Upper lobe of left lung (tissue), 6 donors: ENCODE measurements at regions not wholly inside any gene's neighbourhood (a gene's known extent, or its start where the extent isn't known, plus 50 kb on each side); places are given as distances from the start of the nearest gene placed in this dataset.

Experiments
- ATAC-seq, 2 donors: fragments of 200-7000 bp; cut with Tn5 transposase; one replicate each; pipeline ENCODE4 v1.9.1; 2022; ENCODE audit warnings: mild to moderate bottlenecking in 2 of 2, moderate library complexity in 2 of 2; ENCODE audit not compliant: low FRiP score in 2 of 2
- DNase-seq, 2 donors: peaks; one replicate each; pipeline ENCODE4 v3.0.0-alpha.2; 2019 to 2020
- H3K27ac ChIP-seq, 4 donors: fragments of 200-600 bp; sonication (generic); one replicate each; pipeline ENCODE4 v1.5.1; 2016 to 2019
- H3K27me3 ChIP-seq, 4 donors: fragments of 200-600 bp; sonication (generic); one replicate each; pipeline ENCODE4 v1.5.1; 2017 to 2019
- H3K36me3 ChIP-seq, 4 donors: fragments of 200-600 bp; sonication (generic); one replicate each; pipeline ENCODE4 v1.5.1; 2016 to 2019
- H3K4me1 ChIP-seq, 4 donors: fragments of 200-600 bp; sonication (generic); one replicate each; pipeline ENCODE4 v1.5.1; 2018 to 2019
- H3K4me3 ChIP-seq, 4 donors: fragments of 200-600 bp; sonication (generic); one replicate each; pipeline ENCODE4 v1.5.1; 2017 to 2019; ENCODE audit warnings: mild to moderate bottlenecking in 2 of 4, moderate library complexity in 1 of 4
- H3K9me3 ChIP-seq, 4 donors: fragments of 200-600 bp; sonication (generic); one replicate each; pipeline ENCODE4 v1.5.1; 2018 to 2019
- CTCF ChIP-seq, 6 experiments: fragments of 450-650 bp in 4 of 6; fragments of 200-600 bp in 2 of 6; sonication (generic) in 2 of 6; IDR thresholded peaks; one replicate each; pipeline ENCODE4 v1.5.1; 2016 to 2019; ENCODE audit warnings: antibody characterized with exemption in 6 of 6
- EP300 ChIP-seq, 4 donors: sonication (generic); formaldehyde crosslinking; IDR thresholded peaks; one replicate each; pipeline ENCODE4 v1.5.1; 2017; ENCODE audit warnings: antibody characterized with exemption in 4 of 4, control low read depth in 2 of 4
- POLR2A ChIP-seq, 4 donors: fragments of 450-650 bp; IDR thresholded peaks; one replicate each; pipeline ENCODE4 v1.5.1; 2016 to 2017; ENCODE audit warnings: antibody characterized with exemption in 4 of 4, mild to moderate bottlenecking in 2 of 4
- POLR2AphosphoS5 ChIP-seq, 2 donors: sonication (generic); formaldehyde crosslinking; IDR thresholded peaks; one replicate each; pipeline ENCODE4 v1.5.1; 2017; ENCODE audit warnings: antibody characterized with exemption in 2 of 2
- WGBS, 2 donors: methylation state at CpG; one replicate each; pipeline ENCODE4 v1.1.5; 2017 to 2018; 5-methylcytosine and 5-hydroxymethylcytosine counted together
- donor health status: DM: no; HTN: no; CAD: no; lungs with moderate emphysema.
- donor health status: DM: no; HTN: yes; CAD: no; lungs with severe emphysema.

- DNase-seq (no peak), ATAC-seq (no peak)
- no peak overlapping the region for H3K27ac ChIP-seq
- H3K9me3 ChIP-seq = no peaks in the 10 kb centered on the region
- no peaks in the 10 kb centered on the region for H3K36me3 ChIP-seq
- H3K4me3 ChIP-seq = no peak overlapping the region
- TF ChIP-seq POLR2A (IDR thresholded peaks at IDR 0.05) = no peak
- WGBS, 2 donors = 93 to 96% methylated on average over 5 of the region's 5 CpGs
- H3K27me3 ChIP-seq = no peaks in the 10 kb centered on the region
- no peaks in the 10 kb centered on the region for H3K4me1 ChIP-seq
These were observed 87.1 kb upstream of the FNDC3A start for GRCh38 chr13:48888613-48889012.

GRCh38 chr13:48890391-48890790 lies 85.3 kb upstream of the FNDC3A start:
- no peak overlapping the region for H3K4me3 ChIP-seq
- no peaks in the 10 kb centered on the region for H3K9me3 ChIP-seq
- DNase-seq = no peak
- TF ChIP-seq POLR2A (IDR thresholded peaks at IDR 0.05) = no peak
- TF ChIP-seq POLR2AphosphoS5 (IDR thresholded peaks at IDR 0.05) = no peak
- TF ChIP-seq EP300 (IDR thresholded peaks at IDR 0.05) = no peak
- TF ChIP-seq CTCF (IDR thresholded peaks at IDR 0.05) = no peak
- no peaks in the 10 kb centered on the region for H3K36me3 ChIP-seq
- no peaks in the 10 kb centered on the region for H3K27me3 ChIP-seq
- no peak for ATAC-seq
- WGBS, 2 donors = 65 to 67% methylated on average over 3 of the region's 3 CpGs
- H3K27ac ChIP-seq = no peak overlapping the region
- H3K4me1 ChIP-seq = no peaks in the 10 kb centered on the region

- Histone ChIP-seq H3K4me3 (no peak overlapping the region), H3K4me1 (no peaks in the 10 kb centered on the region), H3K27me3 (no peaks in the 10 kb centered on the region), H3K9me3 (no peaks in the 10 kb centered on the region), H3K36me3 (no peaks in the 10 kb centered on the region), H3K27ac (no peak overlapping the region)
- ATAC-seq (no peak), DNase-seq (no peak)
- WGBS, 2 donors = 63 to 69% methylated on average over 3 of the region's 3 CpGs
- no peak for TF ChIP-seq POLR2A (IDR thresholded peaks at IDR 0.05)
- TF ChIP-seq POLR2AphosphoS5 (IDR thresholded peaks at IDR 0.05) = no peak
- TF ChIP-seq EP300 (IDR thresholded peaks at IDR 0.05) = no peak
- no peak for TF ChIP-seq CTCF (IDR thresholded peaks at IDR 0.05)
These were observed 84.1 kb upstream of the FNDC3A start for GRCh38 chr13:48891586-48891985.

GRCh38 chr13:48892053-48892687 lies 83.5 kb upstream of the FNDC3A start:
- Histone ChIP-seq H3K27me3 (no peaks in the 10 kb centered on the region), H3K4me1 (no peaks in the 10 kb centered on the region), H3K9me3 (no peaks in the 10 kb centered on the region), H3K4me3 (no peak overlapping the region), H3K27ac (no peak overlapping the region), H3K36me3 (no peaks in the 10 kb centered on the region)
- no peak for TF ChIP-seq POLR2AphosphoS5 (IDR thresholded peaks at IDR 0.05)
- TF ChIP-seq CTCF (IDR thresholded peaks at IDR 0.05) = no peak
- no peak for TF ChIP-seq POLR2A (IDR thresholded peaks at IDR 0.05)
- TF ChIP-seq EP300 (IDR thresholded peaks at IDR 0.05) = no peak
- no peak for DNase-seq
- WGBS, 2 donors = 47 to 52% methylated on average over 2 of the region's 2 CpGs
- peak in 1 of 2 donors; percentile 61 for ATAC-seq

- no peak for ATAC-seq
- no peaks in the 10 kb centered on the region for H3K36me3 ChIP-seq
- no peaks in the 10 kb centered on the region for H3K9me3 ChIP-seq
- H3K4me3 ChIP-seq = no peak overlapping the region
- TF ChIP-seq EP300 (IDR thresholded peaks at IDR 0.05) (no peak), CTCF (IDR thresholded peaks at IDR 0.05) (no peak), POLR2A (IDR thresholded peaks at IDR 0.05) (no peak), POLR2AphosphoS5 (IDR thresholded peaks at IDR 0.05) (no peak)
- H3K27ac ChIP-seq = no peak overlapping the region
- 64 to 86% methylated on average over 3 of the region's 3 CpGs for WGBS, 2 donors
- H3K4me1 ChIP-seq = no peaks in the 10 kb centered on the region
- H3K27me3 ChIP-seq = no peaks in the 10 kb centered on the region
- no peak for DNase-seq
These were observed 83.0 kb upstream of the FNDC3A start for GRCh38 chr13:48892688-48893075.
